HCT116 (cell line): ENCODE measurements at regions not wholly inside any gene's neighbourhood (a gene's known extent, or its start where the extent isn't known, plus 50 kb on each side); places are given as distances from the start of the nearest gene placed in this dataset.

Experiments used
- ATAC-seq: fragments of 200-7000 bp; cut with Tn5 transposase; 2 replicates; pipeline ENCODE4 v1.9.1; 2020; ENCODE audit warnings: mild to moderate bottlenecking, moderate library complexity
- BruUV-seq: library from RNA; stranded (reverse); fragments of 400-500 nt; replicated peaks from 2 replicates; lab custom pipeline; 2021; lab: Mats Ljungman, UMichigan
- CTCF ChIA-PET: fragments of 300-600 bp; sonication (Branson Sonifier 250); formaldehyde crosslinking; loops from one replicate; lab custom pipeline; 2021; ENCODE audit warnings: antibody characterized with exemption; lab: Charles Lee
- POLR2A ChIA-PET: fragments of 300-600, 350-600 bp; sonication (Branson Sonifier 250); formaldehyde crosslinking; loops from one replicate; lab custom pipeline; 2021; ENCODE audit warnings: antibody characterized with exemption; lab: Charles Lee
- RAD21 ChIA-PET, 2 experiments: fragments of 300-600 bp; sonication (Branson Sonifier 250); formaldehyde crosslinking; loops; one replicate each; lab custom pipeline; 2023; ENCODE audit warnings: low total read pairs in 2 of 2; ENCODE audit not compliant: uncharacterized antibody in 2 of 2, unreplicated experiment in 2 of 2, low non-redundant PET in 1 of 2; lab: Charles Lee
- DNase-seq: peaks from one replicate; pipeline ENCODE4 v3.0.0-alpha.2; 2010; ENCODE audit warnings: low read depth, low spot score
- H2AFZ ChIP-seq: fragments of 200-600 bp; shearing (Covaris generic), sonication (generic); 2 replicates; pipeline ENCODE4 v1.6.1; 2017; ENCODE audit warnings: low read depth, mixed run types, mixed read lengths, antibody characterized with exemption, low read length; ENCODE audit not compliant: poor library complexity, severe bottlenecking
- H3K27ac ChIP-seq: 2 replicates; pipeline ENCODE4 v1.5.1; 2012; ENCODE audit warnings: low read depth, low read length
- H3K27me3 ChIP-seq: fragments of 200-600 bp; sonication (generic); 2 replicates; pipeline ENCODE4 v1.6.1; 2016; ENCODE audit warnings: mixed run types, low read length, mixed read lengths; ENCODE audit not compliant: insufficient read depth
- H3K36me3 ChIP-seq, 2 experiments: fragments of 200-500 bp in 1 of 2; fragments of 200-600 bp in 1 of 2; sonication (Bioruptor generic) in 1 of 2; sonication (generic) in 1 of 2; 2 replicates each; pipeline versions ENCODE4 v1.5.1 to v1.6.1; 2014 to 2016; ENCODE audit warnings: low read length in 2 of 2, inconsistent platforms in 1 of 2, mixed read lengths in 1 of 2, mixed run types in 1 of 2; ENCODE audit not compliant: insufficient read depth in 2 of 2, control insufficient read depth in 1 of 2
- H3K4me1 ChIP-seq, 2 experiments: fragments of 200-600 bp in 1 of 2; sonication (generic) in 1 of 2; 2 replicates each; pipeline versions ENCODE4 v1.5.1 to v1.6.1; 2012 to 2017; ENCODE audit warnings: low read length in 2 of 2, inconsistent platforms in 1 of 2, mild to moderate bottlenecking in 1 of 2, mixed read lengths in 1 of 2, mixed run types in 1 of 2, moderate library complexity in 1 of 2; ENCODE audit not compliant: insufficient read depth in 2 of 2, control insufficient read depth in 1 of 2
- H3K4me2 ChIP-seq: fragments of 200-600 bp; sonication (generic); 2 replicates; pipeline ENCODE4 v1.6.1; 2017; ENCODE audit warnings: mixed run types, low read length, mixed read lengths
- H3K4me3 ChIP-seq, 2 experiments: fragments of 200-600 bp in 1 of 2; sonication (generic) in 1 of 2; replicated peaks in 1 of 2; 2 replicates each; pipeline ENCODE4 v1.5.1; 2011 to 2016; ENCODE audit warnings: low read length in 2 of 2, control low read depth in 1 of 2, low read depth in 1 of 2, mild to moderate bottlenecking in 1 of 2, mixed read lengths in 1 of 2, mixed run types in 1 of 2
- H3K79me2 ChIP-seq: fragments of 200-600 bp; sonication (generic); 2 replicates; pipeline ENCODE4 v1.6.1; 2017; ENCODE audit warnings: mild to moderate bottlenecking, mixed run types, low read length, moderate library complexity, mixed read lengths; ENCODE audit not compliant: insufficient read depth
- H3K9ac ChIP-seq: fragments of 200-600 bp; sonication (generic); 2 replicates; pipeline ENCODE4 v1.6.1; 2016; ENCODE audit warnings: low read length, mixed read lengths
- H3K9me2 ChIP-seq: fragments of 200-600 bp; sonication (generic), shearing (Covaris generic); 2 replicates; pipeline ENCODE4 v1.6.1; 2017; ENCODE audit warnings: mixed run types, mild to moderate bottlenecking, moderate library complexity; ENCODE audit not compliant: insufficient read depth
- H3K9me3 ChIP-seq, 2 experiments: fragments of 200-500 bp in 1 of 2; fragments of 200-600 bp in 1 of 2; sonication (Bioruptor generic) in 1 of 2; sonication (generic) in 1 of 2; 2 replicates each; pipeline ENCODE4 v1.6.1; 2014 to 2017; ENCODE audit warnings: low read length in 2 of 2, mixed read lengths in 2 of 2, inconsistent platforms in 1 of 2, low read depth in 1 of 2, mild to moderate bottlenecking in 1 of 2, mixed run types in 1 of 2, moderate library complexity in 1 of 2; ENCODE audit not compliant: control insufficient read depth in 1 of 2, insufficient read depth in 1 of 2
- H4K20me1 ChIP-seq: fragments of 200-600 bp; sonication (generic), shearing (Covaris generic); 2 replicates; pipeline ENCODE4 v1.6.1; 2017; ENCODE audit warnings: mixed run types, mild to moderate bottlenecking, moderate library complexity; ENCODE audit not compliant: insufficient read depth
- CBX3 ChIP-seq: IDR thresholded peaks from 2 replicates; pipeline ENCODE4 v1.6.1; 2012; ENCODE audit warnings: low read depth
- CEBPB ChIP-seq: IDR thresholded peaks from 2 replicates; pipeline ENCODE4 v1.6.1; 2012; ENCODE audit warnings: low read depth
- CTCF ChIP-seq, 3 experiments: fragments of 200-600 bp in 1 of 3; sonication (generic) in 1 of 3; IDR thresholded peaks in 2 of 3; conservative IDR thresholded peaks in 1 of 3; 2 replicates each; pipeline ENCODE4 v1.5.1; 2012 to 2017; ENCODE audit warnings: low read depth in 2 of 3, low read length in 2 of 3, antibody characterized with exemption in 1 of 3, borderline replicate concordance in 1 of 3, control low read depth in 1 of 3, mild to moderate bottlenecking in 1 of 3, mixed read lengths in 1 of 3, mixed run types in 1 of 3, moderate library complexity in 1 of 3; ENCODE audit not compliant: insufficient read depth in 1 of 3
- EGR1 ChIP-seq: IDR thresholded peaks from 2 replicates; pipeline ENCODE4 v1.6.1; 2012; ENCODE audit warnings: low read depth
- ELF1 ChIP-seq: IDR thresholded peaks from 2 replicates; pipeline ENCODE4 v1.6.1; 2012; ENCODE audit warnings: low read depth, borderline replicate concordance
- EZH2phosphoT487 ChIP-seq: fragments of 200-600 bp; IDR thresholded peaks from 2 replicates; pipeline ENCODE4 v1.6.1; 2018; ENCODE audit warnings: antibody characterized with exemption, borderline replicate concordance
- FOSL1 ChIP-seq: IDR thresholded peaks from 2 replicates; pipeline ENCODE4 v1.6.1; 2012; ENCODE audit warnings: low read depth
- JUND ChIP-seq: IDR thresholded peaks from 2 replicates; pipeline ENCODE4 v1.6.1; 2012
- MAX ChIP-seq: IDR thresholded peaks from 2 replicates; pipeline ENCODE4 v1.6.1; 2012
- POLR2A ChIP-seq: IDR thresholded peaks from 2 replicates; pipeline ENCODE4 v1.7.0; 2011; ENCODE audit warnings: borderline replicate concordance; ENCODE audit not compliant: insufficient read depth, insufficient read length; ENCODE audit errors: extremely low read depth
- RAD21 ChIP-seq: IDR thresholded peaks from 2 replicates; pipeline ENCODE4 v1.6.1; 2012; ENCODE audit warnings: low read depth, mild to moderate bottlenecking
- REST ChIP-seq: IDR thresholded peaks from 2 replicates; pipeline ENCODE4 v1.6.1; 2012; ENCODE audit warnings: low read depth
- SIN3A ChIP-seq: IDR thresholded peaks from 2 replicates; pipeline ENCODE4 v1.6.1; 2012; ENCODE audit warnings: low read depth
- ZFX ChIP-seq: fragments of 450-650 bp; IDR thresholded peaks from 2 replicates; pipeline ENCODE4 v1.6.1; 2017
- intact Hi-C: fragments of 100-400 bp; cut with micrococcal nuclease; formaldehyde crosslinking; loops from 2 replicates; pipeline ENCODE4 v1.10.0; 2022

GRCh38 chr15:69992348-69992747 is 105.4 kb downstream of the TLE3 start:
- no peaks in the 10 kb centered on the region for H3K9me3 ChIP-seq
- H3K9me2 ChIP-seq: no peaks in the 10 kb centered on the region
- no peak overlapping the region for H3K27ac ChIP-seq
- no peak for TF ChIP-seq RAD21
- TF ChIP-seq ZFX: no peak
- no peak for TF ChIP-seq CEBPB
- TF ChIP-seq ELF1: no peak
- no peak for TF ChIP-seq MAX
- TF ChIP-seq JUND: no peak
- no peak for TF ChIP-seq REST
- no peak for TF ChIP-seq EGR1
- TF ChIP-seq POLR2A: no peak
- no peak for TF ChIP-seq FOSL1
- no peak for TF ChIP-seq CBX3
- TF ChIP-seq SIN3A: no peak
- no peak for TF ChIP-seq EZH2phosphoT487
- no peak for TF ChIP-seq CTCF (IDR thresholded peaks at IDR 0.05 in 2 of 3, conservative IDR thresholded peaks at IDR 0.05 in 1 of 3; ENCODE audit: borderline replicate concordance in 1 of 3, insufficient read depth in 1 of 3, low read depth in 2 of 3, low read length in 2 of 3)
- H3K36me3 ChIP-seq: no peaks in the 10 kb centered on the region
- no peaks in the 10 kb centered on the region; a peak in 1 of 4 replicates for H3K4me1 ChIP-seq
- H3K27me3 ChIP-seq: peaks cover 4% of the 10 kb centered on the region; the same call in 1 of the 2 replicates
- H3K4me3 ChIP-seq: no peak overlapping the region
- RAD21 ChIA-PET: no interaction called here
- H2AFZ ChIP-seq: no peak overlapping the region
- no peak overlapping the region for H3K9ac ChIP-seq
- ATAC-seq: no peak
- CTCF ChIA-PET: no interaction called here
- POLR2A ChIA-PET: no interaction called here
- intact Hi-C loops: no loop called here
- no peaks in the 10 kb centered on the region for H3K79me2 ChIP-seq
- no TSS peak for BruUV-seq
- no peaks in the 10 kb centered on the region for H4K20me1 ChIP-seq
- H3K4me2 ChIP-seq: no peak overlapping the region
- no peak for DNase-seq
